Astrocyte (in vitro differentiated cells and primary cell): ENCODE measurements at regions not wholly inside any gene's neighbourhood (a gene's known extent, or its start where the extent isn't known, plus 50 kb on each side); places are given as distances from the start of the nearest gene placed in this dataset.

ENCODE experiments used
- DNase-seq: peaks from one replicate; pipeline ENCODE4 v3.0.0-alpha.2; 2010; ENCODE audit warnings: low read depth
- FAIRE-seq: peaks from 2 replicates; lab custom pipeline; 2011; peaks lifted over from hg19 to GRCh38; lab: Jason Lieb, UNC
- H2AFZ ChIP-seq: 2 replicates; pipeline ENCODE4 v1.6.0; 2012; ENCODE audit warnings: low read depth, low read length, inconsistent platforms
- H3K27ac ChIP-seq: 2 replicates; pipeline ENCODE4 v1.5.1; 2011; ENCODE audit warnings: low read depth, low read length, inconsistent platforms
- H3K27me3 ChIP-seq: 2 replicates; pipeline ENCODE4 v1.6.0; 2011; ENCODE audit warnings: low read length, inconsistent platforms; ENCODE audit not compliant: insufficient read depth
- H3K36me3 ChIP-seq: 2 replicates; pipeline ENCODE4 v1.5.1; 2011; ENCODE audit warnings: low read length, inconsistent platforms; ENCODE audit not compliant: insufficient read depth
- H3K4me1 ChIP-seq: 2 replicates; pipeline ENCODE4 v1.5.1; 2011; ENCODE audit warnings: low read length, inconsistent platforms; ENCODE audit not compliant: insufficient read depth
- H3K4me2 ChIP-seq: 2 replicates; pipeline ENCODE4 v1.6.0; 2012; ENCODE audit warnings: low read length, inconsistent platforms
- H3K4me3 ChIP-seq: 2 replicates; pipeline ENCODE4 v1.5.1; 2011; ENCODE audit warnings: low read depth, mild to moderate bottlenecking, low read length, inconsistent platforms; ENCODE audit not compliant: insufficient read depth
- H3K79me2 ChIP-seq: 2 replicates; pipeline ENCODE4 v1.6.0; 2012; ENCODE audit warnings: mild to moderate bottlenecking, low read length, inconsistent platforms; ENCODE audit not compliant: insufficient read depth
- H3K9ac ChIP-seq: 2 replicates; pipeline ENCODE4 v1.6.0; 2012; ENCODE audit warnings: mild to moderate bottlenecking, low read length, inconsistent platforms
- H3K9me3 ChIP-seq: 2 replicates; pipeline ENCODE4 v1.5.1; 2012; ENCODE audit warnings: low read depth, mild to moderate bottlenecking, low read length, inconsistent platforms; ENCODE audit not compliant: insufficient read depth
- H4K20me1 ChIP-seq: 2 replicates; pipeline ENCODE4 v1.6.0; 2012; ENCODE audit warnings: low read length, inconsistent platforms; ENCODE audit not compliant: insufficient read depth
- H3K27ac Mint-ChIP-seq: one replicate; pipeline ENCODE4 v1.8.0; 2021; ENCODE audit warnings: mild to moderate bottlenecking, mixed read lengths; ENCODE audit not compliant: unreplicated experiment
- H3K27me3 Mint-ChIP-seq: one replicate; pipeline ENCODE4 v1.8.0; 2021; ENCODE audit warnings: low read depth, mixed read lengths; ENCODE audit not compliant: unreplicated experiment
- H3K36me3 Mint-ChIP-seq: one replicate; pipeline ENCODE4 v1.8.0; 2021; ENCODE audit warnings: low read depth, mixed read lengths; ENCODE audit not compliant: unreplicated experiment
- H3K4me1 Mint-ChIP-seq: one replicate; pipeline ENCODE4 v1.8.0; 2021; ENCODE audit warnings: low read depth, mixed read lengths; ENCODE audit not compliant: unreplicated experiment
- H3K4me3 Mint-ChIP-seq: one replicate; pipeline ENCODE4 v1.8.0; 2021; ENCODE audit warnings: mild to moderate bottlenecking, moderate library complexity, mixed read lengths; ENCODE audit not compliant: unreplicated experiment
- H3K9me3 Mint-ChIP-seq: one replicate; pipeline ENCODE4 v1.8.0; 2021; ENCODE audit warnings: mild to moderate bottlenecking, mixed read lengths; ENCODE audit not compliant: unreplicated experiment
- CTCF ChIP-seq: IDR thresholded peaks from 2 replicates; pipeline ENCODE4 v1.5.1; 2011; ENCODE audit warnings: low read depth, mild to moderate bottlenecking, inconsistent platforms, low read length, moderate library complexity; ENCODE audit not compliant: insufficient read depth
- EZH2 ChIP-seq: IDR thresholded peaks from 2 replicates; pipeline ENCODE4 v1.6.1; 2012; ENCODE audit warnings: mild to moderate bottlenecking, low read length, inconsistent platforms; ENCODE audit not compliant: insufficient read depth

- Histone ChIP-seq H3K9me3 (no peaks in the 10 kb centered on the region), H4K20me1 (no peaks in the 10 kb centered on the region), H3K4me3 (no peak overlapping the region), H3K79me2 (no peaks in the 10 kb centered on the region), H2AFZ (no peak overlapping the region), H3K9ac (no peak overlapping the region), H3K36me3 (no peaks in the 10 kb centered on the region), H3K4me1 (no peaks in the 10 kb centered on the region), H3K27me3 (peaks cover 37% of the 10 kb centered on the region), H3K27ac (no peak overlapping the region), H3K4me2 (no peak overlapping the region)
- TF ChIP-seq CTCF (no peak), EZH2 (no peak)
- FAIRE-seq (no peak), DNase-seq (no peak)
- H3K9me3 Mint-ChIP-seq, result peaks cover 2% of the 10 kb centered on the region
- no peaks in the 10 kb centered on the region for H3K4me1 Mint-ChIP-seq
- no peaks in the 10 kb centered on the region for H3K36me3 Mint-ChIP-seq
- peaks cover 57% of the 10 kb centered on the region for H3K27me3 Mint-ChIP-seq
- H3K27ac Mint-ChIP-seq, result no peak overlapping the region
- H3K4me3 Mint-ChIP-seq, result no peak overlapping the region
Observed at GRCh38 chr5:172565931-172566665, 75.0 kb upstream of the NEURL1B start.

- no peak overlapping the region for H3K4me2 ChIP-seq
- no peaks in the 10 kb centered on the region for H3K36me3 Mint-ChIP-seq
- no peak overlapping the region for H3K9ac ChIP-seq
- no peak overlapping the region for H3K4me3 ChIP-seq
- H3K9me3 Mint-ChIP-seq, result peaks cover 2% of the 10 kb centered on the region
- no peak overlapping the region for H3K4me3 Mint-ChIP-seq
- no peak for FAIRE-seq
- no peak for DNase-seq
- H3K27me3 Mint-ChIP-seq, result peaks cover 56% of the 10 kb centered on the region
- H3K27ac Mint-ChIP-seq, result no peak overlapping the region
- no peaks in the 10 kb centered on the region for H4K20me1 ChIP-seq
- no peaks in the 10 kb centered on the region for H3K79me2 ChIP-seq
- H3K27ac ChIP-seq, result no peak overlapping the region
- no peaks in the 10 kb centered on the region for H3K9me3 ChIP-seq
- H3K36me3 ChIP-seq, result no peaks in the 10 kb centered on the region
- H2AFZ ChIP-seq, result no peak overlapping the region
- peaks cover 33% of the 10 kb centered on the region for H3K27me3 ChIP-seq
- H3K4me1 ChIP-seq, result no peaks in the 10 kb centered on the region
- H3K4me1 Mint-ChIP-seq, result no peaks in the 10 kb centered on the region
- TF ChIP-seq EZH2 (no peak), CTCF (no peak)
Observed at GRCh38 chr5:172565455-172565854, 75.6 kb upstream of the NEURL1B start.

GRCh38 chr5:172564883-172565282 is 76.2 kb upstream of the NEURL1B start:
- Mint-ChIP-seq H3K4me3 (no peak overlapping the region), H3K36me3 (no peaks in the 10 kb centered on the region), H3K9me3 (peaks cover 2% of the 10 kb centered on the region), H3K27ac (no peak overlapping the region), H3K4me1 (no peaks in the 10 kb centered on the region), H3K27me3 (peaks cover 52% of the 10 kb centered on the region)
- DNase-seq (no peak), FAIRE-seq (no peak)
- Histone ChIP-seq H3K36me3 (no peaks in the 10 kb centered on the region), H3K4me3 (no peak overlapping the region), H3K27me3 (peaks cover 28% of the 10 kb centered on the region), H3K4me2 (no peak overlapping the region), H3K79me2 (no peaks in the 10 kb centered on the region), H3K9me3 (no peaks in the 10 kb centered on the region), H3K27ac (no peak overlapping the region), H4K20me1 (no peaks in the 10 kb centered on the region), H2AFZ (no peak overlapping the region), H3K9ac (no peak overlapping the region), H3K4me1 (no peaks in the 10 kb centered on the region)
- TF ChIP-seq CTCF, result no peak
